Pancreas (tissue), 10 donors: ENCODE measurements at regions not wholly inside any gene's neighbourhood (a gene's known extent, or its start where the extent isn't known, plus 50 kb on each side); places are given as distances from the start of the nearest gene placed in this dataset.

Experiments
- ATAC-seq, 4 donors: fragments of 200-7000 bp; cut with Tn5 transposase; one replicate each; pipeline versions ENCODE4 v1.8.0 to v1.9.1; 2020; ENCODE audit warnings: mild to moderate bottlenecking in 4 of 4, moderate library complexity in 4 of 4
- DNase-seq, 6 donors: peaks; one replicate each; pipeline ENCODE4 v3.0.0-alpha.2; 2020
- FAIRE-seq: peaks from 2 replicates; lab custom pipeline; 2012; peaks lifted over from hg19 to GRCh38; lab: Jason Lieb, UNC
- H3K27ac ChIP-seq, 4 donors: fragments of 200-600 bp; sonication (generic); 1 replicate in 3 of 4; 2 replicates in 1 of 4; pipeline versions ENCODE4 v1.5.0 to v1.8.0; 2020
- H3K27me3 ChIP-seq, 4 donors: fragments of 200-600 bp; one replicate each; pipeline ENCODE4 v1.8.0; 2021
- H3K36me3 ChIP-seq, 3 donors: fragments of 200-600 bp; sonication (generic) in 1 of 3; one replicate each; pipeline versions ENCODE4 v1.5.0 to v1.8.0; 2020 to 2021
- H3K4me1 ChIP-seq, 3 donors: fragments of 200-600 bp; one replicate each; pipeline ENCODE4 v1.8.0; 2021
- H3K4me3 ChIP-seq, 4 donors: fragments of 200-600 bp; sonication (generic) in 2 of 4; one replicate each; pipeline versions ENCODE4 v1.5.0 to v1.8.0; 2020 to 2021
- H3K9me3 ChIP-seq, 4 donors: fragments of 200-600 bp; one replicate each; pipeline ENCODE4 v1.8.0; 2021
- WGBS, 2 donors: extraction: QIAGEN DNeasy Blood & Tissue Kit; methylation state at CpG; one replicate each; pipeline ENCODE4 v1.1.7; 2013; 5-methylcytosine and 5-hydroxymethylcytosine counted together
- intact Hi-C, 3 donors: fragments of 100-400 bp; cut with DNase I; formaldehyde crosslinking; loops; one replicate each; pipeline versions ENCODE4 v1.11.1 to v1.14.2; 2022
- TF ChIP-seq, protein P1 (sequence below), 4 donors: fragments of 200-600 bp; sonication (generic) in 3 of 4; IDR thresholded peaks; one replicate each; pipeline versions ENCODE4 v1.5.0 to v1.8.0; 2021; ENCODE audit warnings: antibody characterized with exemption in 4 of 4
- donor health status: healthy with polysubstance abuse.
- donor health status: DM: no; HTN: no; CAD: no; lungs with moderate emphysema.
- donor health status: DM: no; HTN: no; CAD: no.
- donor health status: control.
- donor health status: control.
- donor health status: Bipolar disorder and iron deficiency.
- donor health status: DM: yes; HTN: yes; CAD: no.
- donor health status: DM: no; HTN: no; CAD: no.
- donor health status: DM: no; HTN: no; CAD: no.
- donor health status: DM: yes; HTN: yes; CAD: no.

DNA sequence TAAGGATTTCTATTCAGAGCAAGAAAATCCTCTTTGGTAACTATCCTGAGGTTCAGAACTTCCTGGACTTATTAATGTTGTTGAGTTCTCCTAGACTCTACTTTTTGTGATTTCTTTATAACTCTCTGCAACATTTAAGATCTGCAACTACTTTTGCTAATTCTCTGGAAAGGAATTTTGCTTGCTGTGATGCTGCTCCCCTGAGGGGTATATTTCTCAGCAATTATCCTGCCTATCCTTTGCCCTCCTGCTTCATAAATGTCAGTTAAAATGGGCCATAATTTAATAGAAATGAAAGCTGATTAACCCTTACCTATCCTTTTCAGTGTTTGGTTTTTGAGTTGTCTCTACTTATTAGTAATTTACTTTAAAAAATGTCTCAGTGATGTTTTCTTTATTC lies 377.3 kb upstream of the LRRC3B start:
- DNase-seq = no peak
- Histone ChIP-seq H3K36me3 (no peaks in the 10 kb centered on the region), H3K9me3 (no peaks in the 10 kb centered on the region), H3K4me1 (no peaks in the 10 kb centered on the region), H3K27me3 (no peaks in the 10 kb centered on the region), H3K27ac (no peak overlapping the region), H3K4me3 (no peak overlapping the region)
- intact Hi-C loops = no loop called here
- FAIRE-seq = no peak
- TF ChIP-seq, protein P1, sequence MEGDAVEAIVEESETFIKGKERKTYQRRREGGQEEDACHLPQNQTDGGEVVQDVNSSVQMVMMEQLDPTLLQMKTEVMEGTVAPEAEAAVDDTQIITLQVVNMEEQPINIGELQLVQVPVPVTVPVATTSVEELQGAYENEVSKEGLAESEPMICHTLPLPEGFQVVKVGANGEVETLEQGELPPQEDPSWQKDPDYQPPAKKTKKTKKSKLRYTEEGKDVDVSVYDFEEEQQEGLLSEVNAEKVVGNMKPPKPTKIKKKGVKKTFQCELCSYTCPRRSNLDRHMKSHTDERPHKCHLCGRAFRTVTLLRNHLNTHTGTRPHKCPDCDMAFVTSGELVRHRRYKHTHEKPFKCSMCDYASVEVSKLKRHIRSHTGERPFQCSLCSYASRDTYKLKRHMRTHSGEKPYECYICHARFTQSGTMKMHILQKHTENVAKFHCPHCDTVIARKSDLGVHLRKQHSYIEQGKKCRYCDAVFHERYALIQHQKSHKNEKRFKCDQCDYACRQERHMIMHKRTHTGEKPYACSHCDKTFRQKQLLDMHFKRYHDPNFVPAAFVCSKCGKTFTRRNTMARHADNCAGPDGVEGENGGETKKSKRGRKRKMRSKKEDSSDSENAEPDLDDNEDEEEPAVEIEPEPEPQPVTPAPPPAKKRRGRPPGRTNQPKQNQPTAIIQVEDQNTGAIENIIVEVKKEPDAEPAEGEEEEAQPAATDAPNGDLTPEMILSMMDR (IDR thresholded peaks at IDR 0.05) = no peak
- no peak for ATAC-seq

DNA sequence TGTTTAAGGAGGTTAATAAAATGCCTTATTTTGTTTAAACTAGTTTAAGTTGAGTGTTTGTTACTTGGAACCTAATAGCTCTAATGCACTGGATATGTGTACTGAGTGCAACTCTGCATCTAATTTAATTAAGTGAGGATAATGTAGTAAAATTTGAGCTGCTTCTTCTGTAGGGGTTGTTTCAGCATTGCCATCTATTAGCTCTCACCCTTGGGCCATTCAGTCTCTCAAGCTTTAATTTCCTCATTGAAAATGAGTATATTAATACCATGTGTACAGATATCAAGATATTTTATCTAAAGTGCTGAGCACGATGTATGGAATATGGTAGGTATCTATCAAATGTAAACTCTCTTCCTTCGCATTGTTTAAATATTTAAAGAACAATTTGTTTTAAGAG lies 375.7 kb upstream of the LRRC3B start:
- H3K36me3 ChIP-seq = no peaks in the 10 kb centered on the region
- H3K4me1 ChIP-seq = no peaks in the 10 kb centered on the region
- H3K4me3 ChIP-seq = no peak overlapping the region
- DNase-seq = no peak
- TF ChIP-seq, protein P1 (IDR thresholded peaks at IDR 0.05) = no peak
- no peaks in the 10 kb centered on the region for H3K27me3 ChIP-seq
- WGBS, 2 donors = 55 to 76% methylated on average over 2 of the region's 2 CpGs
- no peak for FAIRE-seq
- intact Hi-C loops = no loop called here
- no peak for ATAC-seq
- H3K9me3 ChIP-seq = no peaks in the 10 kb centered on the region
- no peak overlapping the region for H3K27ac ChIP-seq

- Histone ChIP-seq H3K9me3 (no peaks in the 10 kb centered on the region), H3K27ac (no peak overlapping the region), H3K27me3 (no peaks in the 10 kb centered on the region), H3K4me1 (no peaks in the 10 kb centered on the region), H3K36me3 (no peaks in the 10 kb centered on the region), H3K4me3 (no peak overlapping the region)
- TF ChIP-seq, protein P1 (IDR thresholded peaks at IDR 0.05) = no peak
- DNase-seq (no peak), ATAC-seq (no peak), FAIRE-seq (no peak)
- intact Hi-C loops = no loop called here
- WGBS, 2 donors = 23 to 38% methylated on average over 3 of the region's 3 CpGs
These were observed 374.9 kb upstream of the LRRC3B start for GRCh38 chr3:26247712-26248111.

GRCh38 chr3:26252001-26252400 lies 370.6 kb upstream of the LRRC3B start:
- TF ChIP-seq, protein P1 (IDR thresholded peaks at IDR 0.05) = no peak
- 88 to 90% methylated on average over 4 of the region's 4 CpGs for WGBS, 2 donors
- no peak for FAIRE-seq

DNA sequence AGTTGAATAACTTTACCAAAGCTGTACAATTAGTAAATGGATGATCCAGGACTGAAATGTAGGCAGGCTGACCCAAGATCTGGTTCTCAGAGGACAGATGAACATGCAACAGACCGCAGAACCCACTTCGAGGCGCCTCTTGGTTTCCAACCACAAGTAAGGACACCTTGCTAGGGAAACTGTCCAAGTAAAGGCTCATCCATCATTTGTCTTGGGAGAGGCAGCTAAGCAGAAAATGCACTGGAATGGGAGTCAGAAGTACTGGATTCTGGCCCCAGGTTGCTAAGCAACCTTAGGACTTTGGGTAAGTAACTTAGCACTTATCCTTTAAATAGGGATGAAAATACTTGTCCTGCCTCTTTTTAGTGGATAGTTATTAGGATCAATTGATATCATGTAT lies 366.3 kb upstream of the LRRC3B start:
- DNase-seq (no peak), FAIRE-seq (no peak), ATAC-seq (no peak)
- intact Hi-C loops = no loop called here
- H3K4me1 ChIP-seq = no peaks in the 10 kb centered on the region
- no peaks in the 10 kb centered on the region for H3K27me3 ChIP-seq
- no peaks in the 10 kb centered on the region for H3K36me3 ChIP-seq
- TF ChIP-seq, protein P1 (IDR thresholded peaks at IDR 0.05) = no peak
- no peak overlapping the region for H3K27ac ChIP-seq
- H3K9me3 ChIP-seq = no peaks in the 10 kb centered on the region
- no peak overlapping the region for H3K4me3 ChIP-seq
- WGBS, 2 donors = 91 to 95% methylated on average over 3 of the region's 3 CpGs

More at GRCh38 chr3:26252001-26252400, 370.6 kb upstream of the LRRC3B start:
- Histone ChIP-seq H3K9me3 (no peaks in the 10 kb centered on the region), H3K36me3 (no peaks in the 10 kb centered on the region), H3K4me3 (no peak overlapping the region), H3K27ac (no peak overlapping the region), H3K4me1 (no peaks in the 10 kb centered on the region), H3K27me3 (no peaks in the 10 kb centered on the region)
- DNase-seq (no peak), ATAC-seq (no peak)
- intact Hi-C loops = no loop called here
